ENCODE measurements at regions not wholly inside any gene's neighbourhood (a gene's known extent, or its start where the extent isn't known, plus 50 kb on each side); places are given as distances from the start of the nearest gene placed in this dataset.

DNA sequence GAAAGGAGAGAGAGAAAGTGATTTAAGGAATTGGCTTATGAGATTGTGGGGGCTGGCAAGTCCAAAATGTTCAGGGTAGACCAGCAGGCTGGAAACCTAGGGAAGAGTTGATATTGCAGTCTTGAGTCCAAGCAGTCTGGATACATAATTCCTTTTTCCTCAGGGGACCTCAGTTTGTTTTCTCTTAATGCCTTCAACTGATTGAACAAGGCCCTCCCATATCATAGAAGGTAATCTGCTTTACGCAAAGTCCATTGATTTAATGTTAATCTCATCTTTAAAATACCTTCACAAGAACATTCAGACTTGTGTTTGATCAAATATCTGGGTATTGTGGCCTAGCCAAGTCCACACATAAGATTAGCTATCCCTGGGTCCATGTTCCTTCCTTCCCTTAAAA is 494.7 kb downstream of the INSC start:
- no peaks in the 10 kb centered on the region for H3K36me3 ChIP-seq (ENCODE audit: control insufficient read depth, insufficient read depth, low read length)
- no peaks in the 10 kb centered on the region for H3K4me1 ChIP-seq (ENCODE audit: control insufficient read depth, insufficient read depth, low read length)
- H3K27me3 ChIP-seq (ENCODE audit: control insufficient read depth, insufficient read depth, low read length, poor library complexity, severe bottlenecking): no peaks in the 10 kb centered on the region
- H3K27ac ChIP-seq (ENCODE audit: insufficient read depth, low read depth, low read length, poor library complexity, severe bottlenecking): no peak overlapping the region
- 100% methylated on average over 1 of the region's 1 CpG for WGBS, 2 experiments
- no peaks in the 10 kb centered on the region for H3K9me3 ChIP-seq (ENCODE audit: control insufficient read depth, low read length)
- no peak overlapping the region for H3K4me3 ChIP-seq (ENCODE audit: insufficient read depth, low read depth, low read length)

DNA sequence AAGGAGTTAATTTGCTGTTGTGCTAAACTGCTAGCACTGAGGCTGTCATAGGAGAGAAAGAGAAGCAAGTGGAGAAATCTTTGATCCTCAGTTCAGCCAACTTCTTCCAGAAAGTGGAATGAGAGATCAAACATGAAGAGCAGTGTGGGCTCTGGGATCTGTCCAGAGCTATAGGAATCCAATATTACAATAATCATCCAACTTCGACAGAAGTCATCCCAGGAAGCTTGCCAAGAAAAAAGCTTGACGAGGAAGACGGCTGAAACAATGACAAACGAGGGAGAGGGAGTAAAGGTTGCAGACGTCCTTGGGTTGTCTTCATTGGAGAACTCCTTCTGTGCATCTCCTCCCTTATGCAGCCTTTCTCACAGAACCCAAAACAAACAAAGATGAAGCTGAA is 496.2 kb downstream of the INSC start:
- 88 to 90% methylated on average over 5 of the region's 5 CpGs for WGBS, 2 experiments
- no peaks in the 10 kb centered on the region for H3K9me3 ChIP-seq (ENCODE audit: control insufficient read depth, low read length)

DNA sequence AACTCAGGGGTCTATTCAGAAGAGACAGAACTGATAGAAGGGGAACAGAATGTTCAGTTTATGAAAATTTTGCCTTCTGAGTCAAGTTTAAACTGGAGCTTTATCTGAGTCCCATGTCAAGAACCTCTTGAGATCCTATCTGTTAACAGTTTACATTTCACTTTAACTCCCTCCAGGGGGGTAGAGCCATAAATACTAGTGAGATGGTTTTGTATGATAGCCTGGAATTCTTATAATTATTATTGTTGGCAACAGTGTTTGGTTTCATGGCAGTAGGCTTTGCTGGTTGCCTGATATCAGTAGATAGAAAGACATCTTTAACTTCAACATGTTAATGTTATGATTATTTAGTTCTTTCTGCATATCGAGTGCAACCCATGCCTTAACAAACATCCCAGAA is 498.5 kb downstream of the INSC start:
- no peak overlapping the region for H3K27ac ChIP-seq (ENCODE audit: insufficient read depth, low read depth, low read length, poor library complexity, severe bottlenecking)
- no peaks in the 10 kb centered on the region for H3K9me3 ChIP-seq (ENCODE audit: control insufficient read depth, low read length)
- WGBS, 2 experiments: 80% methylated on average over 1 of the region's 1 CpG; no CpG with 5 or more reads in 1 of the 2 experiments
- H3K4me1 ChIP-seq (ENCODE audit: control insufficient read depth, insufficient read depth, low read length): no peaks in the 10 kb centered on the region
- no peaks in the 10 kb centered on the region for H3K36me3 ChIP-seq (ENCODE audit: control insufficient read depth, insufficient read depth, low read length)
- H3K27me3 ChIP-seq (ENCODE audit: control insufficient read depth, insufficient read depth, low read length, poor library complexity, severe bottlenecking): no peaks in the 10 kb centered on the region
- no peak overlapping the region for H3K4me3 ChIP-seq (ENCODE audit: insufficient read depth, low read depth, low read length)

More for the DNA sequence above, 496.2 kb downstream of the INSC start:
- Histone ChIP-seq H3K27ac (ENCODE audit: insufficient read depth, low read depth, low read length, poor library complexity, severe bottlenecking) (no peak overlapping the region), H3K4me1 (ENCODE audit: control insufficient read depth, insufficient read depth, low read length) (no peaks in the 10 kb centered on the region), H3K36me3 (ENCODE audit: control insufficient read depth, insufficient read depth, low read length) (no peaks in the 10 kb centered on the region), H3K27me3 (ENCODE audit: control insufficient read depth, insufficient read depth, low read length, poor library complexity, severe bottlenecking) (no peaks in the 10 kb centered on the region), H3K4me3 (ENCODE audit: insufficient read depth, low read depth, low read length) (no peak overlapping the region)

DNA sequence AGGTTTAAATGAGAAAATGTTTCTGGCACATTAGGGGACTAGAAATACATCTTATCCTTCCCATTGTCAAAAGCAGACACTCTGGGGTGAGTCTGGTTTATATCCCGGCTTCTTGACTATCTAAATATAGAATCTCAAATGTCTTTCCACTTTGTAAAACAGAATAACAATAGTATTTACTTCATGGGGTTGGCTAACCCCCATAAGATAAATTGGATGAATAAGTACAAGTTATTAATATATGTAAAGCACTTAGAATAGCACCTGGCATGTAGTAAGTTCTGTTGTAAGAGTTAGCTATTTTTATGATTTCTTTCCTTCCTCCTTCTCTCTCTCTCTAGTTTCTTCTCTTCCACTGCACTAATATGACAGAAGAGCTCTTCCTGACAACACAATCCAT is 499.1 kb downstream of the INSC start:
- Histone ChIP-seq H3K36me3 (ENCODE audit: control insufficient read depth, insufficient read depth, low read length) (no peaks in the 10 kb centered on the region), H3K4me3 (ENCODE audit: insufficient read depth, low read depth, low read length) (no peak overlapping the region), H3K4me1 (ENCODE audit: control insufficient read depth, insufficient read depth, low read length) (no peaks in the 10 kb centered on the region), H3K27me3 (ENCODE audit: control insufficient read depth, insufficient read depth, low read length, poor library complexity, severe bottlenecking) (no peaks in the 10 kb centered on the region), H3K27ac (ENCODE audit: insufficient read depth, low read depth, low read length, poor library complexity, severe bottlenecking) (no peak overlapping the region), H3K9me3 (ENCODE audit: control insufficient read depth, low read length) (no peaks in the 10 kb centered on the region)
- WGBS, 2 experiments: 80 to 100% methylated on average over 1 of the region's 1 CpG

DNA sequence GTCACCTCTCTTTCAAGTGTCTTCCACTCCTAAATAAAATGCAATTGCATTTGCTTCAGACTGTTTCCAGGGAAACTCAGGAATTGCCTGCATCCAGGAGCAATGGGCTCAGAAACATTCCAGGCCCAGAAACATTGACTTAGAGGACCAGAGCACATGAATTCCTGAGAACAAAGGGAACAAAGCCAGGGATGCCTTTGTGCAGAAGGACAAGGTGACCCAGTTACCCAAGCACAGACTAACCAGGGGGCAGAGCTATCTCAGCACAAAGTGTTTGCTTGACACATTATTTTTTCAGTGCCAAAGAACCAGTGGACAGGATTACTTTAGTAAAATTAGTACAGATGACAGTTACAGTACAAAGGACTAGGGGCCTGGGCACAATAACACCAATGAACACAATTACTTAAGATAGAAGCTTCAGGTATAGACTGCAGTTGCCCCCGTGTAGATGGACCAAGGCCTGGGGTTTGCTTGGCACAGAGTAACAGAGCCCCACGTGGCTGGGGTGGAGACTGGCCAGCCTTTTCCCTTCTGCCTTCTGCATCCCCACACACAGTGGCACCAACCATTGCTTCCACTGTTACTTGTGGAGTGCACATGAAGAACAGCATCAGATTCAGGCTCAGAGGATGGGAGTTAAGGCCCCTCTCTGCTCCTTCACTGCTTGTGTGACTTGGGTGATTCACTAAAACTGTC is 500.8 kb downstream of the INSC start:
- Histone ChIP-seq H3K27ac (ENCODE audit: insufficient read depth, low read depth, low read length, poor library complexity, severe bottlenecking) (no peak overlapping the region), H3K27me3 (ENCODE audit: control insufficient read depth, insufficient read depth, low read length, poor library complexity, severe bottlenecking) (no peaks in the 10 kb centered on the region), H3K36me3 (ENCODE audit: control insufficient read depth, insufficient read depth, low read length) (no peaks in the 10 kb centered on the region), H3K4me3 (ENCODE audit: insufficient read depth, low read depth, low read length) (no peak overlapping the region), H3K9me3 (ENCODE audit: control insufficient read depth, low read length) (no peaks in the 10 kb centered on the region), H3K4me1 (ENCODE audit: control insufficient read depth, insufficient read depth, low read length) (no peaks in the 10 kb centered on the region)
- 80 to 82% methylated on average over 2 of the region's 2 CpGs for WGBS, 2 experiments

DNA sequence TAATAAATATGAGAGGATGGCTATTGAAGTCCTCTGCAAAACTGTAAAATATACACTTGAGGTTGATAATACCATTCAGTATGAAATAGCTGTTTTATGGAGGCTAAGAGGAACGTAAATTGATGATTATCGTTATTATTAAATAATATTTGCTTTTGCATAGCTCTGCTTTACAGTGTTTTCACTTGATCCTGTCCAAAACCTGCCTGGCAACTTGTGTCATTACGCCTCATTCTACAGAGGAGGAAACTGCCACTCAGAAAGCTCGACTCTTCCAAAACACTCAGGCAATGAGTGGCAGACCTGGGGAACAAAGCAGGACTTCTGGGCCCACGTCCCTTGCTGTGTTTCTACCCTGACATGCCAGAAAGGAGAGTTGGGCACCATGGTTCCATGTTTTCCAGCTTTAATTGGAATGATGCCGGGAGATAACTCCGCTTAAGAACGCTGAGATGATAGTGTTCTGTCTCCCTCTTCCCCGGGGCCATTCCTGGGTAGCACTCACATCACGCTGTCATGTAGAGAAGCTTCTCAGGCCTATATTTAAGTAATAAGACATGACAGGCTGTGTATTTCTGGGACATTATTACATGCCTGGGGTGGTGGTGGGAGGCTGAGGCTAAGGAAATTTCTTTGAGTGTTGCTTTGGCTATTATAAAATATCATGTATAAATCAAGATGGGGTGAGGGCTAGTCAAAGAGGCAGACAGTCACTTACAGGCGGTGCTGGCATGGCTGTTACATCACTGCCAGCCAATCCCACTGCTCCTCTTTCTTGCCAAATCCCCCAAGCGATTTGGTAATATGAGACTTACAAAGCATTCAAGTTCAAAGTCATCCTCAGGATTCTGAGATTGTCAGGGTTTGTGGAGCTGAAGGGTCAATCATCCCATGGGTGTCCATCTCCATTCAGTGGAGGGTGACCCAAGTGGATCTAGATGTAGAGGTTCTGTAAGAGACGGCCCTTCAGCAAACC is 501.7 kb downstream of the INSC start:
- Histone ChIP-seq H3K27ac (ENCODE audit: insufficient read depth, low read depth, low read length, poor library complexity, severe bottlenecking) (no peak overlapping the region), H3K4me1 (ENCODE audit: control insufficient read depth, insufficient read depth, low read length) (no peaks in the 10 kb centered on the region), H3K9me3 (ENCODE audit: control insufficient read depth, low read length) (no peaks in the 10 kb centered on the region), H3K36me3 (ENCODE audit: control insufficient read depth, insufficient read depth, low read length) (no peaks in the 10 kb centered on the region), H3K4me3 (ENCODE audit: insufficient read depth, low read depth, low read length) (no peak overlapping the region), H3K27me3 (ENCODE audit: control insufficient read depth, insufficient read depth, low read length, poor library complexity, severe bottlenecking) (no peaks in the 10 kb centered on the region)
- 93 to 96% methylated on average over 13 of the region's 13 CpGs for WGBS, 2 experiments

DNA sequence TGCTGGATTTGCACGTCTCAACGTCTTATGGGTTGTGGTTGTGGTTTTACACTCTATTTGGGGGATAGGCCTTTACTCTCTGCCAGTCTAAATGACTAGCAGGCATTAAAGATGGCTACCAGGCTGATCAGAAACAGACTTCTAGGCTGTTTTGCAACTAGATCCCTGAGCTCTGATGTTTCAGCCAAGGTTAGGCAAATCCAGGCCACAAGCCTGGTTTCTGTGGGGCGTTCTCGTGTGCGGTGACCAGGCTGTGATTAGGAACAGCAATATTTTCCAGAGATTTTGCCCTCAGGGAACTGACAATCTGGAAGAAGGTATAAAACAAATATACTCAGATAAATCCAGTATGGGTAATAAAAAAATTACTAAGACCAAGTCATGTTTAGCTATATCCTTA is 502.4 kb downstream of the INSC start:
- H3K4me3 ChIP-seq (ENCODE audit: insufficient read depth, low read depth, low read length): no peak overlapping the region

DNA sequence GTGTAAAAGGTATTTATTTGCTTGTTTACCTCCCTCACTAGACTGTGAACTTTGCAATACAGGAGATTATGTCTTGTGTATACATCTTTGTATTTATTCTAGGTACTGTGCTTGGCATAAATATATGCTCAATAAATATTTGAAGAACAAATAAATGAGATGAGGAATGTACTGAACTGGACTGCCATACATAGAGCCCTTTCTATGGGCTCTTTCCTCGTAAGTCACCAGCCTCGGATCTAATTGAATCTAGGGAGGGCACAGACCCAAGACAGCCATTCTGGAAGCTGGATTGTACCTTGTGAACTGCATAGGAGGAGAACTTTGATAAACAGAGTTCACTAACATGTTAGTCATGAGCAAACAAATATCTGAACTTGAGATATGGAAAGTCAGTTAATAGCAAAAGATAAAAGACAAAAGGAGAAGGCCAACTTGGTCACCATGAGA is 503.9 kb downstream of the INSC start:
- no peaks in the 10 kb centered on the region for H3K9me3 ChIP-seq (ENCODE audit: control insufficient read depth, low read length)
- no peaks in the 10 kb centered on the region for H3K36me3 ChIP-seq (ENCODE audit: control insufficient read depth, insufficient read depth, low read length)
- WGBS, 2 experiments: 86 to 96% methylated on average over 2 of the region's 2 CpGs
- no peak overlapping the region for H3K27ac ChIP-seq (ENCODE audit: insufficient read depth, low read depth, low read length, poor library complexity, severe bottlenecking)
- no peak overlapping the region for H3K4me3 ChIP-seq (ENCODE audit: insufficient read depth, low read depth, low read length)
- H3K27me3 ChIP-seq (ENCODE audit: control insufficient read depth, insufficient read depth, low read length, poor library complexity, severe bottlenecking): no peaks in the 10 kb centered on the region
- H3K4me1 ChIP-seq (ENCODE audit: control insufficient read depth, insufficient read depth, low read length): peaks cover 16% of the 10 kb centered on the region

More for the DNA sequence above, 502.4 kb downstream of the INSC start:
- WGBS, 2 experiments: 97 to 98% methylated on average over 5 of the region's 5 CpGs
- no peaks in the 10 kb centered on the region for H3K36me3 ChIP-seq (ENCODE audit: control insufficient read depth, insufficient read depth, low read length)
- H3K27ac ChIP-seq (ENCODE audit: insufficient read depth, low read depth, low read length, poor library complexity, severe bottlenecking): no peak overlapping the region
- no peaks in the 10 kb centered on the region for H3K27me3 ChIP-seq (ENCODE audit: control insufficient read depth, insufficient read depth, low read length, poor library complexity, severe bottlenecking)
- H3K9me3 ChIP-seq (ENCODE audit: control insufficient read depth, low read length): no peaks in the 10 kb centered on the region
- peaks cover 7% of the 10 kb centered on the region for H3K4me1 ChIP-seq (ENCODE audit: control insufficient read depth, insufficient read depth, low read length)

DNA sequence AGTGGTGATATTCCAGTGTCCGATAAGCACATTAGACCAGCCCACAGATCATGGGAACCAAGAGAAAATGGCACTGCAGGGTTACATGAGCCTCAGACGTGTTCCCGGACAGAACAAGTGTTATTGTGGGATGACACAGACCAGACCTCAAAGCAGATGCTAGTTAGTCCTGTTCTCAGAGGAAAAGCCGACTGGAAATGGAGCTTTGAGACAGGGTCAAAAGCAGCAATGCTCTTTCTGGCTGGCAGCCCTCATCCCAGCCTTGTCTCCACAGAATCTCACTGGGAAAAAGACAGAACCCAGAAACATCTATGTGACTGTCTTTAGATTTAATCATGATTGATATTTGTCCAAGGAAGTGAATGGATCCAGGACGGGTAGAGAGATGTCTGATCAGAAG is 506.8 kb downstream of the INSC start:
- H3K27me3 ChIP-seq (ENCODE audit: control insufficient read depth, insufficient read depth, low read length, poor library complexity, severe bottlenecking): no peaks in the 10 kb centered on the region
- no peak overlapping the region for H3K4me3 ChIP-seq (ENCODE audit: insufficient read depth, low read depth, low read length)
- H3K27ac ChIP-seq (ENCODE audit: insufficient read depth, low read depth, low read length, poor library complexity, severe bottlenecking): no peak overlapping the region
- peaks cover 16% of the 10 kb centered on the region for H3K4me1 ChIP-seq (ENCODE audit: control insufficient read depth, insufficient read depth, low read length)
- H3K36me3 ChIP-seq (ENCODE audit: control insufficient read depth, insufficient read depth, low read length): no peaks in the 10 kb centered on the region
- 91 to 94% methylated on average over 5 of the region's 5 CpGs for WGBS, 2 experiments
- no peaks in the 10 kb centered on the region for H3K9me3 ChIP-seq (ENCODE audit: control insufficient read depth, low read length)

DNA sequence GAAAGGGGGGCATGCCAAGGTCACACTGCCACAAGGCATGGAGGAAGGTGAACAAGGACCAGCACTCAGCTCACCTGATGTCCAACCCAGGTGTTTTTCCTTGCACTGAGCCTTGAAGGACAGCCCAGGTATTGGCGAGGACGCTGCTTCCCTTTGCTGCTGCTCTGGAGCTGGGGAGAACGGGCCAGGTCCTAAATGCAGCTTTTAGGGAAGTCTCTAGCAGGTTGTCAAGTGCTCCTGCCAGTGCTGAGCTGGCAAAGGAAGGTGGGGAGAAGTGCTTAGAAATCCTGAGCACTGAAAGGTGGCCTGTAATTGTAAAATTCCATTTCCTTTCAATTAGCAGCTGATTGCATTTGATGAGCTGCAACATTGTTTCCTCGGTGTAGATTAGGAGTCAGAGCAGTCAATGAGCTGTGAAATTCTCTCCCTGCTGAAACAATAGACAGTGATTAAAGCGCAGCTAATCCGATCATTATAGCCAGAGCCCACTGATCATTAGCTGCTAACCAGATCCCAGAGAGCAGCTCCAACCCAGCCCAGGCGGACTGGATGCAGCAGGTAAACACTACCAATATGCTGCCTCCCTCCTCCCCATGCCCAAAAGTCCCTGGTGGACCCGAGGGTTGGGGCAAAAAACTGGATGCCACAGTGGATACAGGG is 507.6 kb downstream of the INSC start:
- WGBS, 2 experiments: 49 to 50% methylated on average over 8 of the region's 8 CpGs
- no peak overlapping the region for H3K4me3 ChIP-seq (ENCODE audit: insufficient read depth, low read depth, low read length)
- no peaks in the 10 kb centered on the region for H3K36me3 ChIP-seq (ENCODE audit: control insufficient read depth, insufficient read depth, low read length)
- peaks cover 16% of the 10 kb centered on the region for H3K4me1 ChIP-seq (ENCODE audit: control insufficient read depth, insufficient read depth, low read length)
- no peaks in the 10 kb centered on the region for H3K9me3 ChIP-seq (ENCODE audit: control insufficient read depth, low read length)
- no peaks in the 10 kb centered on the region for H3K27me3 ChIP-seq (ENCODE audit: control insufficient read depth, insufficient read depth, low read length, poor library complexity, severe bottlenecking)
- no peak overlapping the region for H3K27ac ChIP-seq (ENCODE audit: insufficient read depth, low read depth, low read length, poor library complexity, severe bottlenecking)

All from ectodermal cell (in vitro differentiated cells).